ENCODE measurements at regions not wholly inside any gene's neighbourhood (a gene's known extent, or its start where the extent isn't known, plus 50 kb on each side); places are given as distances from the start of the nearest gene placed in this dataset.

GRCh38 chr3:113136071-113136470 is 75.3 kb upstream of the BOC start:
- CTCF ChIA-PET: interaction anchor here (0.6 to 5.5 kb wide), 11 partner anchors 11 to 594 kb away, joined by 3 to 39 read pairs (median 3); no protein-coding TSS in a partner anchor
- no peak overlapping the region for H3K27ac ChIP-seq (ENCODE audit: low read depth, low read length)
- no peaks in the 10 kb centered on the region for H3K9me3 ChIP-seq (ENCODE audit: control insufficient read depth, insufficient read depth, low read length)
- DNase-seq (ENCODE audit: low read depth, low spot score): no peak
- TF ChIP-seq CTCF (IDR thresholded peaks at IDR 0.05; ENCODE audit: low read depth, low read length): peak; percentile 51
- no peaks in the 10 kb centered on the region for H3K27me3 ChIP-seq (ENCODE audit: control insufficient read depth, insufficient read depth, low read length)
- H3K4me3 ChIP-seq (ENCODE audit: low read depth, low read length): no peak overlapping the region
- POLR2A ChIA-PET: no interaction called here

- no peak for DNase-seq (ENCODE audit: low read depth, low spot score)
- ChIA-PET CTCF (interaction anchor here (0.7 to 5.5 kb wide), 9 partner anchors 10 to 155 kb away, joined by 3 to 39 read pairs (median 4); no protein-coding TSS in a partner anchor), POLR2A (no interaction called here)
- TF ChIP-seq CTCF (IDR thresholded peaks at IDR 0.05; ENCODE audit: low read depth, low read length): no peak
- Histone ChIP-seq H3K27ac (ENCODE audit: low read depth, low read length) (no peak overlapping the region), H3K4me3 (ENCODE audit: low read depth, low read length) (no peak overlapping the region), H3K27me3 (ENCODE audit: control insufficient read depth, insufficient read depth, low read length) (no peaks in the 10 kb centered on the region), H3K9me3 (ENCODE audit: control insufficient read depth, insufficient read depth, low read length) (no peaks in the 10 kb centered on the region)
Observed at GRCh38 chr3:113136544-113136943, 74.8 kb upstream of the BOC start.

GRCh38 chr3:113138839-113139743 is 72.3 kb upstream of the BOC start:
- DNase-seq (ENCODE audit: low read depth, low spot score): no peak
- Histone ChIP-seq H3K27ac (ENCODE audit: low read depth, low read length) (no peak overlapping the region), H3K27me3 (ENCODE audit: control insufficient read depth, insufficient read depth, low read length) (peaks cover 3% of the 10 kb centered on the region), H3K4me3 (ENCODE audit: low read depth, low read length) (no peak overlapping the region), H3K9me3 (ENCODE audit: control insufficient read depth, insufficient read depth, low read length) (no peaks in the 10 kb centered on the region)
- ChIA-PET POLR2A (no interaction called here), CTCF (interaction anchor here (1.6 kb wide), 1 partner anchor 149 kb away, joined by 3 read pairs; no protein-coding TSS in a partner anchor)
- TF ChIP-seq CTCF (IDR thresholded peaks at IDR 0.05; ENCODE audit: low read depth, low read length): no peak

GRCh38 chr3:113140876-113141275 is 70.5 kb upstream of the BOC start:
- Histone ChIP-seq H3K27ac (ENCODE audit: low read depth, low read length) (no peak overlapping the region), H3K27me3 (ENCODE audit: control insufficient read depth, insufficient read depth, low read length) (peaks cover 5% of the 10 kb centered on the region), H3K4me3 (ENCODE audit: low read depth, low read length) (no peak overlapping the region), H3K9me3 (ENCODE audit: control insufficient read depth, insufficient read depth, low read length) (no peaks in the 10 kb centered on the region)
- ChIA-PET CTCF (no interaction called here), POLR2A (no interaction called here)
- DNase-seq (ENCODE audit: low read depth, low spot score): no peak
- TF ChIP-seq CTCF (IDR thresholded peaks at IDR 0.05; ENCODE audit: low read depth, low read length): no peak

- H3K4me3 ChIP-seq (ENCODE audit: low read depth, low read length): no peak overlapping the region
- H3K27ac ChIP-seq (ENCODE audit: low read depth, low read length): no peak overlapping the region
- TF ChIP-seq CTCF (IDR thresholded peaks at IDR 0.05; ENCODE audit: low read depth, low read length): no peak
- H3K9me3 ChIP-seq (ENCODE audit: control insufficient read depth, insufficient read depth, low read length): no peaks in the 10 kb centered on the region
- ChIA-PET CTCF (no interaction called here), POLR2A (no interaction called here)
- DNase-seq (ENCODE audit: low read depth, low spot score): no peak
- peaks cover 8% of the 10 kb centered on the region for H3K27me3 ChIP-seq (ENCODE audit: control insufficient read depth, insufficient read depth, low read length)
Observed at GRCh38 chr3:113141543-113141942, 69.8 kb upstream of the BOC start.
